ENCODE measurements at regions not wholly inside any gene's neighbourhood (a gene's known extent, or its start where the extent isn't known, plus 50 kb on each side); places are given as distances from the start of the nearest gene placed in this dataset.

- BruUV-seq (replicated peaks), result no TSS peak
- Histone ChIP-seq H3K36me3 (ENCODE audit: control insufficient read depth in 1 of 2, insufficient read depth in 2 of 2, low read length in 2 of 2) (no peaks in the 10 kb centered on the region), H3K4me1 (ENCODE audit: control insufficient read depth in 1 of 2, insufficient read depth in 2 of 2, low read length in 2 of 2) (no peaks in the 10 kb centered on the region), H3K9me3 (ENCODE audit: control insufficient read depth in 1 of 2, insufficient read depth in 1 of 2, low read depth in 1 of 2, low read length in 2 of 2) (no peaks in the 10 kb centered on the region), H3K27ac (ENCODE audit: low read depth, low read length) (no peak overlapping the region), H4K20me1 (ENCODE audit: insufficient read depth) (no peaks in the 10 kb centered on the region), H2AFZ (ENCODE audit: low read depth, low read length, poor library complexity, severe bottlenecking) (no peak overlapping the region), H3K4me2 (ENCODE audit: low read length) (no peak overlapping the region), H3K9me2 (ENCODE audit: insufficient read depth) (no peaks in the 10 kb centered on the region), H3K27me3 (ENCODE audit: insufficient read depth, low read length) (no peaks in the 10 kb centered on the region), H3K9ac (ENCODE audit: low read length) (no peak overlapping the region), H3K79me2 (ENCODE audit: insufficient read depth, low read length) (no peaks in the 10 kb centered on the region), H3K4me3 (replicated peaks in 1 of 2; ENCODE audit: low read depth in 1 of 2, low read length in 2 of 2) (no peak overlapping the region)
- CTCF ChIA-PET, result interaction anchor here (1.1 kb wide), 1 partner anchor 53 kb away, joined by 3 read pairs; no protein-coding TSS in a partner anchor
- RAD21 ChIA-PET (ENCODE audit: low non-redundant PET in 1 of 2, low total read pairs in 2 of 2, uncharacterized antibody in 2 of 2, unreplicated experiment in 2 of 2), result no interaction called here
- intact Hi-C loops (cut with micrococcal nuclease), result no loop called here
- ATAC-seq (no peak), DNase-seq (ENCODE audit: low read depth, low spot score) (no peak)
- TF ChIP-seq CBX3 (IDR thresholded peaks at IDR 0.05; ENCODE audit: low read depth), result no peak
- no peak for TF ChIP-seq SRF (IDR thresholded peaks at IDR 0.05; ENCODE audit: low read depth)
- no peak for TF ChIP-seq POLR2A (IDR thresholded peaks at IDR 0.05; ENCODE audit: borderline replicate concordance, extremely low read depth, insufficient read depth, insufficient read length)
- no peak for TF ChIP-seq JUND (IDR thresholded peaks at IDR 0.05)
- TF ChIP-seq ATF3 (IDR thresholded peaks at IDR 0.05), result no peak
- no peak for TF ChIP-seq SIN3A (IDR thresholded peaks at IDR 0.05; ENCODE audit: low read depth)
- no peak for TF ChIP-seq RAD21 (IDR thresholded peaks at IDR 0.05; ENCODE audit: low read depth)
- TF ChIP-seq FOSL1 (IDR thresholded peaks at IDR 0.05; ENCODE audit: low read depth), result no peak
- no peak for TF ChIP-seq REST (IDR thresholded peaks at IDR 0.05; ENCODE audit: low read depth)
- no peak for TF ChIP-seq SP1 (IDR thresholded peaks at IDR 0.05; ENCODE audit: low read depth)
- no peak for TF ChIP-seq EGR1 (IDR thresholded peaks at IDR 0.05; ENCODE audit: low read depth)
- TF ChIP-seq CTCF (IDR thresholded peaks at IDR 0.05 in 2 of 3, conservative IDR thresholded peaks at IDR 0.05 in 1 of 3; ENCODE audit: borderline replicate concordance in 1 of 3, insufficient read depth in 1 of 3, low read depth in 2 of 3, low read length in 2 of 3), result no peak
- no peak for TF ChIP-seq YY1 (IDR thresholded peaks at IDR 0.05; ENCODE audit: extremely low read depth, insufficient replicate concordance, low read depth, low read length)
- TF ChIP-seq MAX (IDR thresholded peaks at IDR 0.05), result no peak
- no peak for TF ChIP-seq CEBPB (IDR thresholded peaks at IDR 0.05; ENCODE audit: low read depth)
- POLR2A ChIA-PET, result no interaction called here
Measured at GRCh38 chr10:124245806-124246440, 152.5 kb upstream of the CHST15 start.
